ENCODE measurements at regions not wholly inside any gene's neighbourhood (a gene's known extent, or its start where the extent isn't known, plus 50 kb on each side); places are given as distances from the start of the nearest gene placed in this dataset.

GRCh38 chr10:28774051-28774995, 97.0 kb downstream of the BAMBI start:
- TF ChIP-seq CTCF (IDR thresholded peaks at IDR 0.05 in 2 of 3, conservative IDR thresholded peaks at IDR 0.05 in 1 of 3; ENCODE audit: borderline replicate concordance in 1 of 3, insufficient read depth in 1 of 3, low read depth in 2 of 3, low read length in 2 of 3) (no peak), REST (IDR thresholded peaks at IDR 0.05; ENCODE audit: low read depth) (no peak), POLR2AphosphoS5 (IDR thresholded peaks at IDR 0.05; ENCODE audit: low read depth, low read length) (no peak), EZH2 (IDR thresholded peaks at IDR 0.05) (no peak), SIN3A (IDR thresholded peaks at IDR 0.05; ENCODE audit: low read depth) (no peak), TCF7L2 (IDR thresholded peaks at IDR 0.05; ENCODE audit: borderline replicate concordance, extremely low read depth, insufficient read depth, insufficient read length) (no peak), POLR2A (IDR thresholded peaks at IDR 0.05; ENCODE audit: borderline replicate concordance, extremely low read depth, insufficient read depth, insufficient read length) (no peak), CEBPB (IDR thresholded peaks at IDR 0.05; ENCODE audit: low read depth) (no peak), EZH2phosphoT487 (IDR thresholded peaks at IDR 0.05; ENCODE audit: borderline replicate concordance) (no peak), YY1 (IDR thresholded peaks at IDR 0.05; ENCODE audit: extremely low read depth, insufficient replicate concordance, low read depth, low read length) (no peak), EGR1 (IDR thresholded peaks at IDR 0.05; ENCODE audit: low read depth) (no peak)

All from HCT116 (cell line).